Midbrain (tissue), 1 donor: ENCODE measurements at regions not wholly inside any gene's neighbourhood (a gene's known extent, or its start where the extent isn't known, plus 50 kb on each side); places are given as distances from the start of the nearest gene placed in this dataset.

Source experiments
- DNase-seq: peaks from one replicate; lab custom pipeline; 2025; lab: John Stamatoyannopoulos, UW

- no peak for DNase-seq
Observed at GRCh38 chr7:156178857-156179256, 366.6 kb upstream of the SHH start.

GRCh38 chr7:156178214-156178613, 366.0 kb upstream of the SHH start:
- no peak for DNase-seq

GRCh38 chr7:156177422-156178055, 365.3 kb upstream of the SHH start:
- DNase-seq: no peak

DNA sequence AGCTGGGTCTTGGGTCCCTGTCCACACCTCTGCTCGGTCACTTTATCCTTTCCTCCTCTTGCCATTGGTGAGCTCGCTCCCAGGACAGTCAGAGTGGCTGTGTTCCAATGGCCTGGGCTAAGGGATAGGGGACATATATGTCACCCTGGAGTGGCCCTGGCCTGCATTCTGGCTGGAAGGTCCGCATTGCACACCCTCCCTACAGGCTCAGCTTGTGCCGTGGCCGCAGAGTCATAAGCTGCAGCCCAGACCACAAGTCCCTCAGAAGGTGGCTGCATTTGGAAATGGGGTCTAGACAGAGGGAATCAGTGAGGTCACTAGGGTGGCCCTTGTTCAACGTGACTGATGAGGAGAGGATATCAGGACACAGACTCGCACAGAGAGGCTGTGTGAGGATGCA, 363.8 kb upstream of the SHH start:
- DNase-seq: no peak

DNA sequence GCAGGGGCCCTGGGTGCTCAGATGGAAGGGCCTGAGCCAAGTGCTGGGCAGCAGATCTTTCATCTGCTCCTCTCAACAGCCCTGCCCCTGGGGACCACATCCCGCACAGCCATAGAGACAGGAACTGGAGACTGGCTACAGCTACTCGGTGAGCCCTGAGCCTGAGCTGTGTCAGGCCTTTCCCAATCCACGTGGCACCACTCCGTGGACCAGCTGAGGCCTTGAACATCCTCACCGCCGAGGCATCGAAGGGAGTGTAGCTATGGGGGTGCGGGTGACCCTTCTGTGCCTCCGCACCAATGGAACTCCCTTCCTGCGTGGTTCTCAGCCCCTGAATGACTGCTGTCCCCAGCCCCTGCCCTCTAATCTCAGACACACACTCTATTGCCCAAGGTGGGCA, 362.7 kb upstream of the SHH start:
- DNase-seq: no peak

DNA sequence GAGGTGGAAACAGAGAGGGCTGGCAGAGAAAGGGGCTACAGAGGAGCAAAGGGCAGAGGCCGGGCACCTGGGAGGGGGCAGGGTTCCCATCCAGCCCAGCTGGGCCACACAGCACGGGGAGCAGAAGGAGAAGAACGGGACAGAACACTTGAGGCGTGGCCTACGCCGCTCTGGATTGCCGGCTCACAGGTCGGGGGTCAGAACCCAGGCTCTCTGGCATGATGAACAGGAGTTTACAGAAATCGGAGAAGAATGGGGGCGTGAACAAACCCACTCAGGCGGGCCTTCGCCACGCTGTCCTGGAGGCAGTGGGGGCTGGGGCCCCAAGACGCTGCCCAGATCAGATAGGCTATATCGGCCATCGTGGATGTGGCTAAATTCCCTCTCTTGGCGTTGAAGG, 362.2 kb upstream of the SHH start:
- no peak for DNase-seq

GRCh38 chr7:156173748-156174353, 361.6 kb upstream of the SHH start:
- no peak for DNase-seq

DNA sequence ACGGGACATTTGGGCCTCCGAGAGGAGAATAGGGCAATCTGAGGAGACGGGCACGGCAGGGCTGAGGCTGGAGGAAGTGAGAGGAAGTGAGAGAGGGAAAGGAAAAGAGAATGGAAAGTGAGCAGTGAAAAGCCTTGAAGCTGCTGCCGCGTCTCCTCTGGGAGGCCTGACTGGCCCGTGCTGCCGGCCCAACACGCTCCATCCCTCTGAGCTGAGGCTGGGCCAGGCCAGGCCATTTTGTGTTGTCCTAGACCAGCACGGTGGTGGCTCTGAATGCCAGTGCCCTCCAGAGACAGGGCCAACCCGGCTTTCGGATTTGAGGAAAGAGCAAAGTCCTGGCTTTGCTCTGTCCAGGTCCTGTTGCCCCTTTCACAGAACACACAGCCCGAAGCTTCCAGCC, 361.1 kb upstream of the SHH start:
- no peak for DNase-seq

DNA sequence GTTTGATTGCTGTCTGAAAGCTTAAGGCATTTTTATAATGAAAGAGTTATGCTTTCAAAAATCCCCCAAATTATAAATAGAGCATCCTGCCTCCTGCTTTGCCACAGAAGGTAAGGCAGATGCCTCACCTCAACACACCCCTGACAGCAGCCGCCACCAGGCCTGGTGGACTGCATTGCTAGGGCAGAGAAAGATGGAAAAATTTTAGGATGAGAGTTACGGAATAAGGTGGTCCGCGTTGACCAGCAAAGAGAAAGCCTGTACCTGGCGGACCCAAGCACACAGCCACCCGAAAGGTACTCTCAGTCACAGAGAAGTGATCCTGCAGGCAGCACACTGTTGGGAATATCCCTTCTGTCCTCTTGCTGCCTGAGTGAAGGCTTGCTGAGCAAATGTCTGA, 360.4 kb upstream of the SHH start:
- no peak for DNase-seq

DNA sequence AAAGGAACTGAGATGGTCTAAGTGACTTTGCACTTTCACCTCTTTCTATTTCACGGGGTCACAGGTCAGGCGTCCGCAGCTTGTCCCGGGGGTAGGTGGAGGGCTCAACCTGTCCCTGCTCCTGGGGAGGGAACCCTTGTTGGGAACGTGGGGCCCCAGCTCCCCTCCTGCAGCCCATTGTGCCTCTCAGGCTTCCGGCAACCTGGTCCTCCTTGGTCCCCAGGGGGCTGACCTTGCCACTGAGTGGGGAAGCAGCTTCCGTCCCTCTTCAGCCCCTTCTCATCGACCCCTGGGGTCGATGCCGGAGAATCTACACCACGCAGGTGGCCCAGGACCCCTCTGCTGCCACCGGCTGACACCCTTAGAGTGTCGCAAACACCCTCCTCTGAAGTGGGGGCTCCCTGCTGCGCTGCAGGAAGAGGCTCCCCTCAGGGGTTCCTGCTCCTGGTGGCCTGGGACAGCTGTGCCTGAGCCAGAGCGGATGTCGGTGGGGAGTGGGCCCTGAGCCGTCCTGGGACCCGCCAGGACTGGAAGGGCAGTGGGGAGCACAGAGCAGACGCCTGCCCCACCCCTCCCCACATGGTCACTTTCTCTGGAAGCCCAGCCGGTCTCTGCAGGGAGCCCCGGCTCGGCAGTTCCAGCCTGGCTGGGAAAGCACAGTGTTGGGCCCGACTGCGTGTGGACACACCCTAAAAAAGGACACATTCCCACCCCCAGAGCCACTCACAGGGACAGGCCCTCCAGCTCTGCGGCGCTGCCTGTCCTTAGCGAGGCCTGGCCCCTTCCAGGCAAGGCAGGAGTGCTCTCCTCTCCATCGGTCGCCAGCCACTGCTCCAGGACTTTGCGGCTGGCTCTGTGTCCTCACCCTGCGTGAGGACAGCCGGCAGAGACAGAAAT, 357.5 kb upstream of the SHH start:
- DNase-seq: no peak

DNA sequence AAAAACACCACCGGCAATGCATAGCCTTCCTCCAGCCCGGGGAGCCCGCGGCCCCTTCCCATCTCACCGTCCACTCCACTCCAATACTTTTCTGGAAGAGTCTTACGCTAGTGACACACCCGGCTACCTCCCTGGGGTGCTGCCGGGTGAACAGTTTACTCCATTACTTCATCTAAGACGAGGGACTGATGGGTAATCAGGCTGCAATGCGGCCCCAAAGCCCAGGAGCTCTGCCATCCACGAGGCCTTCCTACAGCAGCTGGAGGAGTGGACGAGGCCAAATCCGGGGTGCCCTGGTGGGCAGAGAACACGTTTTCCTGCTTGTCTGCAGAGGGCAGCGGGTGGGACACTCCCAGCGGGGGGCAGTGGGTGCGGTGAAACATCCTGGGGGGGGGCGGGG, 356.2 kb upstream of the SHH start:
- DNase-seq: no peak

GRCh38 chr7:156167987-156168386, 355.7 kb upstream of the SHH start:
- DNase-seq: no peak

- no peak for DNase-seq
Observed at GRCh38 chr7:156167417-156167807, 355.1 kb upstream of the SHH start.

GRCh38 chr7:156166692-156167416, 354.6 kb upstream of the SHH start:
- no peak for DNase-seq

DNA sequence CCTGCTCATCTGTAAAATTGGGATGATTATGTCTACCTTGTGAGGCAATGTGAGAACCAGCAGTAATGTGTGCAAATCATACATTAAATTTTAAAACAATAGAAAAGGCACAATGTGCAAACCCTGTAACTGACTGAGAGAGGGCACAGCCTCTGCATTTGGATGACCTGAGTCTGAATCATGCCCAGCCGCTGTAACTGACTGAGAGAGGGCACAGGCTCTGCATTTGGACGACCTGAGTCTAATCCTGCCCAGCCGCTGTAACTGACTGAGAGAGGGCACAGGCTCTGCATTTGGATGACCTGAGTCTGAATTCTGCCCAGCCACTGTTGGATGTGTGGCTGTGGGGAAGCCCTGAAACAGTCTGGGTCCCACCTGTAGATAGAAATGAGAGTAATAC, 351.5 kb upstream of the SHH start:
- no peak for DNase-seq

DNA sequence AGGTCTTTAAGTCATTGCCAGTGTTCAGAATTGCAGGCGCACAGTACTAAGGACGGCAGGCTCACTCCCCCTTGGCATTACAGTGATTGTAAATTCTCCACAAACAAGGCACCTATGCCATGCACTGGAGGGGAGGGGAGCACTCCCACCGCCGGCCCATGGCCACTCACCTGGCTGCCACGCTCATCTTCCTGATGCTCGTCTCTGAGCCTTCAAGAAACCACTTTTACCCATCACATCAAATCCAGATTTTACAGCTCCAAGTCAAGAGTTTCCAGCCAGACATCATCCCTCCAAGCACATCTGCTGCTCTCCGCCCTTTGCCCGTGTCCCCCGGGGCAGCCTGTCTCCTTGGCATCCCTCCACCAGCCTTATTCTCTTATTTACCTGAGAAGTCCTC, 350.2 kb upstream of the SHH start:
- no peak for DNase-seq

DNA sequence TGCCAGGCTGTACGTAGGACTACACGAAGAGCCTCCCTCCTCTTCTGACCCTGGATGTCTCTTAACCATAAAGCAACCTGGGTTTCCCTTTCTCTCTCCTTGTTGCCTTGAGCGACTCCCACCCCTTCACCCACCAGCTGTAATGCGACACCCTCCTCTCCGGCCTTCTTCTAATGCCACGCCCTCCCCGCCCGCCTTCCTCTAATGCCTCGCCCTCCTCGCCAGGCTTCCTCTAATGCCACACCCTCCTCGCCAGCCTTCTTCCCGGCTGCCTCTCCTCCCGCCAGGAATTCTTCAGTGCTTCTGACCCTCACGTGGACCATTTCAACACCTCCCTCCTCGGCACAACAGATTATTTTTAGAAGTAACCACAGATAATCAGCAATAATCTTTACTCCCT, 348.5 kb upstream of the SHH start:
- no peak for DNase-seq

DNA sequence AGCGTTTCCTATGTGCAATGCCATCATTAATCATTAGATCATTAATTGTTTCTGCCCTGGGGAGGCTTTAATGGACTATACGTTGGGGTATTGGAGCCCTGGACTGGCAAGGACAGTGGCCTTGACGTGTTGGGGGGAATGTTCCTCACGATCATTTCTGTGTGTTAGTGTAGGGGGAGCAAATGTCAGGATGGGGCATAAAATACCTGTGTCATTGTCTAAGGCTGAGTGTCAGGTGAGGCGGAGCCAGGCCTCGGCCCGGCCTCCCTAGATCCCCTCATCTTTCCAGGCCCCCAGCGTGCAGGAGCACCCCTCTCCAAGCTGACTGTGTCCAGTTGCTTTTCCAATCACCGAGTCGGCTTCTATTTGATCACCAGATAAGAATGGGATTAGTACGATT, 346.4 kb upstream of the SHH start:
- no peak for DNase-seq

GRCh38 chr7:156158213-156158612, 345.9 kb upstream of the SHH start:
- DNase-seq: no peak

DNA sequence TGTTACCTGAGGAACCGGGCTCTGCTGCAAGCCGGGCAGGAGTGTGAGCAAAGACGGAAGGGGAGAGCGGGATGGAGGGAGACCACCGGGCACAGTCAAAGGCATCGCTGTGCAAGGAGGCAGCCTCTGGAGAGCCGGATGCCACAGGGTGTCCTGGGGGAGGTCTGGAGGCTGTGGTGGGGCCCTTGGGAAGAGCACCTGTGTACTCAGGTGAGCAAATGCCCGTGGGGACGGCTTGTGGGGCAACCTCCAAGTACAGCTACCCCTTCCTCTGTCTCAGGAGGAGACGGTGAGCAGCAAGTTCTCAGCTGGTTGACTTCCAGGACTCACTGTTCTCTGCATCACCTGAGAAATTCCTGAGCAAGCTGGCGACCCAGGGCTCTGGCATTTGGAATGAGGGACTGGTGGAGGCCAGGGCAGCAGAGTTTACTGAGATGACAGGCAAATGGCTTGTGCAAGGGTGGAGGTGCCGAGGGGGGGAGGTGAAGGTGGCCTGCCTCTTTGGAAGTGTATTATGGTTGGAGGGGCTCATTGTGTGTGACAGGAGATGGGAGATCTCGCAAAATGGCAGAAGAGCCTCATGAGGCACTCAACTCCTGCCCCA, 345.2 kb upstream of the SHH start:
- no peak for DNase-seq

DNA sequence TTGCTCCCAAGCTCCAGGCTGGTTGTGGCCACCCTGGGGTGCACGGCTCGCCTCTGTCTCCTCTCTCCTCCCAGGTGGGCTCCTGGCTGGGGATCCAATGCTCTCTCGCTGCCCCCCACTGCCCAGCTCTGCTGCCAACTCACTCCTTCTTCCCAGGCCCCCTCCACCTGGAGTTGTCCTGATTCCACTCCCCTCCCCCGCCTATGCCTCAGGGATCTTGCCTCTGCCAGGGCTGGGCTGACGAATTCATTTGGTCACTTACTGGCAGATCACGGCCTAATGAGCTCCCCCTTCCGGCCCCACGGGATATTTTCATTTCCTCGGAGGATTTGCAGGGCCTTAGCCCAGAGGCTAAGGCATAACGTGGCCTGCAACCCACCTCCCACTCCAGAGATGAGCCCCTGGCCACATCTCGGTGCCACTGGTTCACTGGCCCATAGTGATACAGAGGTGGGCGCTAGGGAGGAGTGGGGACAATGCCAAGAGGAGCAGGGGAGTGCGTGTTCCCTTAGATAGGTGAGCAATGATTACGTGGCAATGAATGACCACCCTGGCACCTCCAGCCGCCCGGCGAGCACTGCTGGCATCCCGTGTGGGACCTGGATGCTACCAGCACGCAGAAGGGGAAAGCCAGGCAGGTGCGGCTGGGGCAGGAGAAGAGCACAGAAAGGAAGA, 344.6 kb upstream of the SHH start:
- DNase-seq: no peak
